ENCODE measurements at regions not wholly inside any gene's neighbourhood (a gene's known extent, or its start where the extent isn't known, plus 50 kb on each side); places are given as distances from the start of the nearest gene placed in this dataset.

DNA sequence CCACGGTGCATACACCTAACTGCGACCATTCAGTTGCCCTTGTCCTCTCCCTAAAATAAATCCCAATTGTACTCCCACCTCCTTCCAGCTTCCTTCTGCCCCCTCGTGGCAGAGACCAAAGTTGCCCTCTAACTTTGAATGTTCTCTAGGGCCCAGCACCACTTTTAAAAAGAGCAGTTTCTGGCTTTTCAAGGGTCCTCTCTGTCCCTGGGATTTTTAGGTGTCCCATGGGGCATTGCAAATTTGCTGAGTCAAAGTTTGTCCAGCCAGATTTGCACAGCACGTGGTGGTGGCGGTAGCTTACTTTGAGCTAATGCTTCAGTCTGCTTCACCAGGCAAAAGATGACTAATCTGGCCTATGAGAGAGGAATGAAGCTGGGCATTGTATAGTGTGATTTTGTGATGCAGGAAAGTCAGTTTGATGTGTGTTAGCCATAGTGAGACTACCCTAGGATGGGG is 100.2 kb downstream of the PERP start:
- H3K36me3 ChIP-seq: no peaks in the 10 kb centered on the region
- H3K27me3 ChIP-seq: no peaks in the 10 kb centered on the region
- no peaks in the 10 kb centered on the region for H3K9me3 ChIP-seq
- in situ Hi-C loops (cut with MboI; ENCODE audit: low sequenced_read_pairs in 4 of 4): no loop called here
- H3K4me1 ChIP-seq: no peaks in the 10 kb centered on the region
- H3K4me3 ChIP-seq: no peak overlapping the region
- intact Hi-C loops (cut with DNase I; ENCODE audit: low total_unique reads): no loop called here
- TF ChIP-seq POLR2A (IDR thresholded peaks at IDR 0.05): no peak
- TF ChIP-seq, protein P1, sequence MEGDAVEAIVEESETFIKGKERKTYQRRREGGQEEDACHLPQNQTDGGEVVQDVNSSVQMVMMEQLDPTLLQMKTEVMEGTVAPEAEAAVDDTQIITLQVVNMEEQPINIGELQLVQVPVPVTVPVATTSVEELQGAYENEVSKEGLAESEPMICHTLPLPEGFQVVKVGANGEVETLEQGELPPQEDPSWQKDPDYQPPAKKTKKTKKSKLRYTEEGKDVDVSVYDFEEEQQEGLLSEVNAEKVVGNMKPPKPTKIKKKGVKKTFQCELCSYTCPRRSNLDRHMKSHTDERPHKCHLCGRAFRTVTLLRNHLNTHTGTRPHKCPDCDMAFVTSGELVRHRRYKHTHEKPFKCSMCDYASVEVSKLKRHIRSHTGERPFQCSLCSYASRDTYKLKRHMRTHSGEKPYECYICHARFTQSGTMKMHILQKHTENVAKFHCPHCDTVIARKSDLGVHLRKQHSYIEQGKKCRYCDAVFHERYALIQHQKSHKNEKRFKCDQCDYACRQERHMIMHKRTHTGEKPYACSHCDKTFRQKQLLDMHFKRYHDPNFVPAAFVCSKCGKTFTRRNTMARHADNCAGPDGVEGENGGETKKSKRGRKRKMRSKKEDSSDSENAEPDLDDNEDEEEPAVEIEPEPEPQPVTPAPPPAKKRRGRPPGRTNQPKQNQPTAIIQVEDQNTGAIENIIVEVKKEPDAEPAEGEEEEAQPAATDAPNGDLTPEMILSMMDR (IDR thresholded peaks at IDR 0.05 in 4 of 5, conservative IDR thresholded peaks at IDR 0.05 in 1 of 5): peak in 2 of 5 experiments; percentile 14 to 50
- ATAC-seq (no peak), DNase-seq (no peak)
- no peak overlapping the region for H3K27ac ChIP-seq

DNA sequence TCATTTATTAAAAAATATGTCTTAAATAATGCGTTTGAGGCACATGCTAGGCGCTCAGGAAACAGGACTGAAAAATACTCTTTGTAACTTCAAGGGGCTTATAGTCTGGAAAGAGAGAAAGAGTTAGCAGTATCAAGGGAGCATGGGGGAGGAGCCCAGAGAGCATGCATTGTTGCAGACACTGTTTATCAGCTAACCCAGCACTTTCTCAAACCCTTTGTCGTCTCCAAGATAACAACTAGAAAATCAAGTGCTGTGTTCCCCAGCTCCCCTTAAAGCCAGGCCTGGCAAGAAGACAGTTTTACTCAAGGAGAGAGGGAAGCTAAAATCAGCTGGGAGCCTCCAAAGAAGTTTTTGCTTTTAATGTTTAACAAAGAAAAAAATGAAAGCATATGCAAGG is 98.4 kb downstream of the PERP start:
- Histone ChIP-seq H3K36me3 (no peaks in the 10 kb centered on the region), H3K4me3 (no peak overlapping the region), H3K9me3 (no peaks in the 10 kb centered on the region), H3K4me1 (no peaks in the 10 kb centered on the region), H3K27ac (no peak overlapping the region), H3K27me3 (no peaks in the 10 kb centered on the region)
- DNase-seq (no peak), ATAC-seq (no peak)
- TF ChIP-seq, protein P1 (IDR thresholded peaks at IDR 0.05 in 4 of 5, conservative IDR thresholded peaks at IDR 0.05 in 1 of 5): no peak
- TF ChIP-seq POLR2A (IDR thresholded peaks at IDR 0.05): no peak
- in situ Hi-C loops (cut with MboI; ENCODE audit: low sequenced_read_pairs in 4 of 4): no loop called here
- intact Hi-C loops (cut with DNase I; ENCODE audit: low total_unique reads): no loop called here

DNA sequence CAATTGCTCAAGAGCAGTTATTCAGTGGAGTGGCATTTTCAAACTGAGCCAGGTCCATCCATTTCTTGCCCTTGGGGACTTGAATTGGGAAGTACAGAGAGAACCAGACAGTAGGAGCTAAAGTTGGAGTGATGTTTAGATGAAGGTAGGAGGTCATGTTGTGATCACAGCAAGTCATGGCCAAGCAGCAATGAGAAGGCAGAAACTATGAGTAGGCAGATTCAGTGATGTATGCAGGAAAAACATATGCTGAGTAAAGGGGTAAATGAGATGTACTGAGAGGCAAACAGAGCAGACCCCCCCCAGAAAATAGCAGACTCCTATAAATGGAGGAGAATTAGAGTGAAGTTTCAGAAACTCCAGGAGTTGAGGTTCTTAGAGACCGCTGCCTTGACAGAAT is 95.8 kb downstream of the PERP start:
- in situ Hi-C loops (cut with MboI; ENCODE audit: low sequenced_read_pairs in 4 of 4): no loop called here

DNA sequence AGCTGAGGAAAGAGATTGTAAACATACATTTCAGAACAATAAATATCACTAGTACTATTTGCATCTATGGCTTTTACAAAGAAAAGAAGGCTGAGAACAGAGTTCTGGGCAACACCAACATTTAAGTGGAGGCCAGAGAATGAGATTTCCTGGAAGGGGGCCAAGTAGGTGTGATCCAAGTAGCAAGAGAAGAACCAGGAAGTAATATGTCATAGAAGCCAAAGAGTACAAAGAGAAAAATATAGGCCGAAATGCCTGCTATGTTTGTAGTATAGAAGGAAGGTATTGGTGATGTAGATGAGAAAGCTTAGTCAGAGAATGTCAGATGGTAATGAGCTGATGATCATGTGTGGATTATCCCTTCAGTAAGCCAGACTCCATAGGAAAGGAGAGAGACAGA is 94.5 kb downstream of the PERP start:
- Histone ChIP-seq H3K27ac (no peak overlapping the region), H3K4me1 (no peaks in the 10 kb centered on the region), H3K36me3 (no peaks in the 10 kb centered on the region), H3K9me3 (no peaks in the 10 kb centered on the region), H3K27me3 (no peaks in the 10 kb centered on the region), H3K4me3 (no peak overlapping the region)
- DNase-seq (no peak), ATAC-seq (no peak)
- TF ChIP-seq, protein P1 (IDR thresholded peaks at IDR 0.05 in 4 of 5, conservative IDR thresholded peaks at IDR 0.05 in 1 of 5): no peak
- TF ChIP-seq POLR2A (IDR thresholded peaks at IDR 0.05): no peak
- in situ Hi-C loops (cut with MboI; ENCODE audit: low sequenced_read_pairs in 4 of 4) (no loop called here), intact Hi-C loops (cut with DNase I; ENCODE audit: low total_unique reads) (no loop called here)

More for the DNA sequence above, 95.8 kb downstream of the PERP start:
- H3K9me3 ChIP-seq: no peaks in the 10 kb centered on the region
- TF ChIP-seq, protein P1 (IDR thresholded peaks at IDR 0.05 in 4 of 5, conservative IDR thresholded peaks at IDR 0.05 in 1 of 5): no peak
- no peak for TF ChIP-seq POLR2A (IDR thresholded peaks at IDR 0.05)
- no peaks in the 10 kb centered on the region for H3K4me1 ChIP-seq
- H3K27ac ChIP-seq: no peak overlapping the region
- DNase-seq (no peak), ATAC-seq (no peak)
- no peaks in the 10 kb centered on the region for H3K36me3 ChIP-seq
- intact Hi-C loops (cut with DNase I; ENCODE audit: low total_unique reads): no loop called here
- H3K27me3 ChIP-seq: no peaks in the 10 kb centered on the region
- no peak overlapping the region for H3K4me3 ChIP-seq

DNA sequence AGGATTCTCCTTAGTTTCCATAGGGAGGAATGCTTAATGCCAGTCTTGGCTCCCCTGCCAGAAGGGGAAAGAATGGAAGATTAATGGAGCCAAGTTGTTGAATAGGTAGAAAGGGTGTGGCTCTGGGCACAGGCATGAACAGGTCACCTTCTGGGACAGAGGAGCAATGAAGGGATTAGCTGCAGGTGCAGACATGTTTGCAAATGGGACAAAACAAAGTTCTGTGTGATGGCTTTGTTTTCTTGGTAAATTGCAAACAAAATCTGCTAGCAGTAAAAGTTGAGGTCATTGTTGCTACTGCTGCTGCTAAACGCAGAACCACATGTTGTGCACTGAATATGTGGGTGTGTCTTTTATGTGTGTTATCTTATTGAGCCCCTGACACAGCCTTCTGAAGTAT is 93.3 kb downstream of the PERP start:
- no peak for TF ChIP-seq POLR2A (IDR thresholded peaks at IDR 0.05)
- TF ChIP-seq, protein P1 (IDR thresholded peaks at IDR 0.05 in 4 of 5, conservative IDR thresholded peaks at IDR 0.05 in 1 of 5): no peak
- DNase-seq (no peak), ATAC-seq (no peak)
- no peaks in the 10 kb centered on the region for H3K36me3 ChIP-seq
- H3K9me3 ChIP-seq: no peaks in the 10 kb centered on the region
- no peaks in the 10 kb centered on the region for H3K4me1 ChIP-seq
- intact Hi-C loops (cut with DNase I; ENCODE audit: low total_unique reads): no loop called here
- H3K4me3 ChIP-seq: no peak overlapping the region
- in situ Hi-C loops (cut with MboI; ENCODE audit: low sequenced_read_pairs in 4 of 4): no loop called here
- no peak overlapping the region for H3K27ac ChIP-seq
- H3K27me3 ChIP-seq: no peaks in the 10 kb centered on the region
